Mucosa of rectum (tissue), 2 donors: ENCODE measurements at regions not wholly inside any gene's neighbourhood (a gene's known extent, or its start where the extent isn't known, plus 50 kb on each side); places are given as distances from the start of the nearest gene placed in this dataset.

Experiments
- H3K27ac ChIP-seq, 2 donors: one replicate each; pipeline ENCODE4 v1.7.0; 2013; ENCODE audit warnings: inconsistent platforms in 2 of 2, low read depth in 2 of 2, low read length in 2 of 2
- H3K27me3 ChIP-seq, 2 donors: one replicate each; pipeline ENCODE4 v1.7.0; 2013; ENCODE audit warnings: low read length in 2 of 2; ENCODE audit not compliant: control insufficient read depth in 2 of 2, insufficient read depth in 2 of 2
- H3K36me3 ChIP-seq, 2 donors: one replicate each; pipeline ENCODE4 v1.7.0; 2013; ENCODE audit warnings: low read length in 2 of 2; ENCODE audit not compliant: control insufficient read depth in 2 of 2, insufficient read depth in 2 of 2
- H3K4me1 ChIP-seq, 2 donors: one replicate each; pipeline ENCODE4 v1.7.0; 2013; ENCODE audit warnings: low read length in 2 of 2, mild to moderate bottlenecking in 1 of 2; ENCODE audit not compliant: control insufficient read depth in 2 of 2, insufficient read depth in 2 of 2
- H3K4me3 ChIP-seq, 2 donors: one replicate each; pipeline ENCODE4 v1.7.0; 2013; ENCODE audit warnings: low read length in 2 of 2
- H3K9ac ChIP-seq, 2 donors: one replicate each; pipeline ENCODE4 v1.7.0; 2013; ENCODE audit warnings: low read length in 2 of 2, low read depth in 1 of 2, mild to moderate bottlenecking in 1 of 2
- H3K9me3 ChIP-seq, 2 donors: one replicate each; pipeline ENCODE4 v1.7.0; 2013; ENCODE audit warnings: low read length in 2 of 2; ENCODE audit not compliant: control insufficient read depth in 2 of 2
- donor health status: healthy.
- donor health status: Normal muscosa, but diverticular disease.

GRCh38 chr11:91904792-91905785, 319.5 kb upstream of the FAT3 start:
- Histone ChIP-seq H3K9ac (no peak overlapping the region), H3K9me3 (no peaks in the 10 kb centered on the region), H3K27ac (no peak overlapping the region), H3K4me1 (no peaks in the 10 kb centered on the region), H3K36me3 (no peaks in the 10 kb centered on the region), H3K27me3 (no peaks in the 10 kb centered on the region), H3K4me3 (no peak overlapping the region)

DNA sequence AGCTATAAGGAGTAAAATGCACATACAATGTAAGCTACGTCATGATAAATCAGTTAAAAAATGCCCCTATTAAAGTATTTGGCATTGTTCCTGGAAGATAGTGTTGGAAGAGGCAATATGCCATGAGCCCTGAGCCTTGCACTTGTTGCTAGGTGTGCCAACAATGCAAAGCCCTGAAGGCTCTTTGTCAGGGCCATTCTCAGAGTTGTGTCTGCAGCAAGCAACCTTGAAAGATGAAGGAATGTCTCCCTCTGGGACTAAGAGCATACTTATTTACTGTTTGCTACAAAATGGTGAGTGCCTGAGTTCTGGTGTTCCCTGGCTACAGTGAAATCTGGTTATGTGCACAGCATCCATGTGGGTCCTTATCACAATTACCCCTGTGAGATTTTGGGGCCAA, 322.3 kb upstream of the FAT3 start:
- Histone ChIP-seq H3K4me1 (no peaks in the 10 kb centered on the region), H3K9me3 (no peaks in the 10 kb centered on the region), H3K4me3 (no peak overlapping the region), H3K27me3 (no peaks in the 10 kb centered on the region), H3K36me3 (no peaks in the 10 kb centered on the region), H3K9ac (no peak overlapping the region), H3K27ac (no peak overlapping the region)

GRCh38 chr11:91880660-91881059, 344.0 kb upstream of the FAT3 start:
- no peak overlapping the region for H3K9ac ChIP-seq
- H3K27ac ChIP-seq, result no peak overlapping the region
- no peaks in the 10 kb centered on the region for H3K36me3 ChIP-seq
- no peaks in the 10 kb centered on the region for H3K9me3 ChIP-seq
- H3K27me3 ChIP-seq, result no peaks in the 10 kb centered on the region
- H3K4me3 ChIP-seq, result no peak overlapping the region
- no peaks in the 10 kb centered on the region for H3K4me1 ChIP-seq

DNA sequence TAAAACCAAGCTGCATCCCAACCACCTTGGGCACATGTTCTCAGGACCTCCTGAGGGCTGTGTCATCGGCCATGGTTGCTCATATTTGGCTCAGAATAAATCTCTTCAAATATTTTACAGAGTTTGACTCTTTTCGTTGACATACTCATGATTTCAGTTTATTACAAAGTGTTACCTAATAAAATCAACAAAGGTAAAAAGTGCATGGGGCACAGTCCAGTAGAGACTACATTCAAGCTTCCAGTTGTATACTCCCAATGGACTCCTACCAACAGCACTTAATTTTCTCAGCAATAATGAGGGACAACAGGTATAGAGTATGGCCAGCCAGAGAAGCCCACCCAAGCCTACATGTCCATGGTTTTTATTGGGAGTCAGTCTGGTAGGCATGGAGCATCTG, 347.9 kb upstream of the FAT3 start:
- Histone ChIP-seq H3K4me3 (no peak overlapping the region), H3K27ac (no peak overlapping the region), H3K9ac (no peak overlapping the region), H3K27me3 (no peaks in the 10 kb centered on the region), H3K36me3 (no peaks in the 10 kb centered on the region), H3K4me1 (peaks cover 0 to 4% of the 10 kb centered on the region in 2 donors), H3K9me3 (no peaks in the 10 kb centered on the region)

DNA sequence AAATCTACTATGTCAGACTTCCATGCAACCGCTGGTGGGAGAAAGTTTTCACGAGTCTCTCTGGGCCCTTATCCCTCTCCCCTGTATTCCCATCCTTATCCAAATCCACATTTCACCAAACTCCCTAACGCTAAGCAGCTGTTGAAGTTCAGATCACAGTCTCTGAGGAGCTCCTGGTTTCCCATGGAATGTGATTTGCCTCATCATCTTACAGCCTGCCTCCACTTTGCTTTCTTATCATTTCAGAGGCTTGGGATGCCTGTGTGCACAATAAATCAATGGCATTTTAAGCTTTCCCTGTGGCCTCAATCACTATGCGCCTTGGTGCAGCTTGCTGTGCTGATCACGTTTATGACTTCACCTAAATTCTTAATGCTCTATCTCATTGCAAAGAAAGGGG, 352.4 kb upstream of the FAT3 start:
- Histone ChIP-seq H3K4me1 (peaks cover 0 to 4% of the 10 kb centered on the region in 2 donors), H3K4me3 (no peak overlapping the region), H3K9me3 (no peaks in the 10 kb centered on the region), H3K9ac (no peak overlapping the region), H3K27me3 (no peaks in the 10 kb centered on the region), H3K27ac (no peak overlapping the region), H3K36me3 (no peaks in the 10 kb centered on the region)

- no peak overlapping the region for H3K4me3 ChIP-seq
- H3K36me3 ChIP-seq, result no peaks in the 10 kb centered on the region
- no peaks in the 10 kb centered on the region for H3K27me3 ChIP-seq
- no peak overlapping the region for H3K9ac ChIP-seq
- no peaks in the 10 kb centered on the region for H3K9me3 ChIP-seq
- peaks cover 0 to 4% of the 10 kb centered on the region in 2 donors for H3K4me1 ChIP-seq
- no peak overlapping the region for H3K27ac ChIP-seq
Observed at GRCh38 chr11:91871791-91872190, 352.8 kb upstream of the FAT3 start.

- Histone ChIP-seq H3K36me3 (no peaks in the 10 kb centered on the region), H3K4me3 (no peak overlapping the region), H3K27ac (no peak overlapping the region), H3K9ac (no peak overlapping the region), H3K27me3 (no peaks in the 10 kb centered on the region), H3K4me1 (peaks cover 0 to 4% of the 10 kb centered on the region in 2 donors), H3K9me3 (no peaks in the 10 kb centered on the region)
Observed at GRCh38 chr11:91871048-91871447, 353.6 kb upstream of the FAT3 start.

- Histone ChIP-seq H3K36me3 (no peaks in the 10 kb centered on the region), H3K4me3 (no peak overlapping the region), H3K9ac (no peak overlapping the region), H3K27me3 (no peaks in the 10 kb centered on the region), H3K9me3 (no peaks in the 10 kb centered on the region), H3K27ac (no peak overlapping the region), H3K4me1 (peaks cover 0 to 4% of the 10 kb centered on the region in 2 donors)
Observed at GRCh38 chr11:91869686-91870085, 354.9 kb upstream of the FAT3 start.

DNA sequence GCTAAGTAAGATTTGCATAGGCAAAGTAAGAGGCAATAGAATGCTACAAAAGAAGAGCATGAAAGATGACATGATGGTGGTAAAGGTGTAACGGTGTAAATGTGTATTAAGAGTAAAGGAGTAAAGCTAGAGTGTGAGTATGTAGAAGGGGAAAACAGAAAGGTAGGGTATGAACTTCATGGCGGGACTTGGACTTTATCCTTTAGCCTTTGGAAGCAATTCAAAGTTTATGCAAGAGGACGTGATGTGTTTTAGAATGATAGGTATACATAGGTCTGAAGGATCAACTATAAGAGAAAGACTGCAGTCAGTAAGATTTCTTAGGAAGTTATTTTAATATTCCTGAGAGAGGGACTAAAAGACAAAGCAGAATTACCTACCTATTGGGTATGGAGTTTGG, 358.0 kb upstream of the FAT3 start:
- Histone ChIP-seq H3K9ac (no peak overlapping the region), H3K4me1 (no peaks in the 10 kb centered on the region), H3K27me3 (no peaks in the 10 kb centered on the region), H3K9me3 (no peaks in the 10 kb centered on the region), H3K4me3 (no peak overlapping the region), H3K27ac (no peak overlapping the region), H3K36me3 (no peaks in the 10 kb centered on the region)

GRCh38 chr11:91860661-91861060, 364.0 kb upstream of the FAT3 start:
- H3K36me3 ChIP-seq, result no peaks in the 10 kb centered on the region
- H3K9me3 ChIP-seq, result no peaks in the 10 kb centered on the region
- H3K27ac ChIP-seq, result no peak overlapping the region
- H3K4me3 ChIP-seq, result no peak overlapping the region
- no peaks in the 10 kb centered on the region for H3K4me1 ChIP-seq
- no peak overlapping the region for H3K9ac ChIP-seq
- H3K27me3 ChIP-seq, result no peaks in the 10 kb centered on the region
